ENCODE measurements at regions not wholly inside any gene's neighbourhood (a gene's known extent, or its start where the extent isn't known, plus 50 kb on each side); places are given as distances from the start of the nearest gene placed in this dataset.
A peak's percentile ranks its signal among the peaks of the same experiment; 100 is the strongest.

- no peaks in the 10 kb centered on the region for H3K27me3 ChIP-seq (ENCODE audit: control insufficient read depth, insufficient read depth, low read length)
- H3K4me3 ChIP-seq (ENCODE audit: low read depth, low read length): no peak overlapping the region
- DNase-seq (ENCODE audit: low read depth): no peak
- TF ChIP-seq CTCF (IDR thresholded peaks at IDR 0.05; ENCODE audit: insufficient read depth, low read length, poor library complexity, severe bottlenecking): no peak
- H3K36me3 ChIP-seq (ENCODE audit: control insufficient read depth, insufficient read depth, low read length): no peaks in the 10 kb centered on the region
Observed at GRCh38 chr12:61985830-61986229, 274.4 kb upstream of the USP15 start.

- Histone ChIP-seq H3K4me3 (ENCODE audit: low read depth, low read length) (no peak overlapping the region), H3K27me3 (ENCODE audit: control insufficient read depth, insufficient read depth, low read length) (no peaks in the 10 kb centered on the region), H3K36me3 (ENCODE audit: control insufficient read depth, insufficient read depth, low read length) (no peaks in the 10 kb centered on the region)
- TF ChIP-seq CTCF (IDR thresholded peaks at IDR 0.05; ENCODE audit: insufficient read depth, low read length, poor library complexity, severe bottlenecking): no peak
- no peak for DNase-seq (ENCODE audit: low read depth)
Observed at GRCh38 chr12:61987173-61987572, 273.0 kb upstream of the USP15 start.

GRCh38 chr12:61991661-61992060 is 268.5 kb upstream of the USP15 start:
- Histone ChIP-seq H3K27me3 (ENCODE audit: control insufficient read depth, insufficient read depth, low read length) (no peaks in the 10 kb centered on the region), H3K4me3 (ENCODE audit: low read depth, low read length) (no peak overlapping the region), H3K36me3 (ENCODE audit: control insufficient read depth, insufficient read depth, low read length) (no peaks in the 10 kb centered on the region)
- TF ChIP-seq CTCF (IDR thresholded peaks at IDR 0.05; ENCODE audit: insufficient read depth, low read length, poor library complexity, severe bottlenecking): no peak
- DNase-seq (ENCODE audit: low read depth): no peak

GRCh38 chr12:61993734-61994345 is 266.4 kb upstream of the USP15 start:
- DNase-seq (ENCODE audit: low read depth): no peak
- no peak overlapping the region for H3K4me3 ChIP-seq (ENCODE audit: low read depth, low read length)
- no peaks in the 10 kb centered on the region for H3K36me3 ChIP-seq (ENCODE audit: control insufficient read depth, insufficient read depth, low read length)
- TF ChIP-seq CTCF (IDR thresholded peaks at IDR 0.05; ENCODE audit: insufficient read depth, low read length, poor library complexity, severe bottlenecking): peak; percentile 66
- H3K27me3 ChIP-seq (ENCODE audit: control insufficient read depth, insufficient read depth, low read length): no peaks in the 10 kb centered on the region

DNA sequence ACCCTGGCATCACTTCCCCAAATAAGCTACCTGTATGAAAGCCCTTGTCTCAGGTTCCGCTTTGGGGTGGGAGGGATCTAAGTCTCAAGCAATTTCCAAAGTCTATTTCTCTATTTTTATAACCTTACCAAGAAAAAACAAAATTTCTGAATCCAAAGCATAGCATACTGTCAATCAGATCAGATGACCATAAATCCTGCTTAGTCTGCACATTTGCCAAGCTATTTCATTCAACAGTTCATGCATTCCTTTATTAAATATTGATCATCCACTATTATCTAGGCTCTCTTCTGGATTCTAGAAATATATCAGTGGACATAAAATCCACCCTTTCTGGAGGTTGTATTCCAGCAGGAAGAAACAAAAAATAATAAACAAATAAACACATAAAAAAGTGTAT is 263.5 kb upstream of the USP15 start:
- DNase-seq (ENCODE audit: low read depth): no peak
- Histone ChIP-seq H3K4me3 (ENCODE audit: low read depth, low read length) (no peak overlapping the region), H3K36me3 (ENCODE audit: control insufficient read depth, insufficient read depth, low read length) (no peaks in the 10 kb centered on the region), H3K27me3 (ENCODE audit: control insufficient read depth, insufficient read depth, low read length) (no peaks in the 10 kb centered on the region)
- no peak for TF ChIP-seq CTCF (IDR thresholded peaks at IDR 0.05; ENCODE audit: insufficient read depth, low read length, poor library complexity, severe bottlenecking)

DNA sequence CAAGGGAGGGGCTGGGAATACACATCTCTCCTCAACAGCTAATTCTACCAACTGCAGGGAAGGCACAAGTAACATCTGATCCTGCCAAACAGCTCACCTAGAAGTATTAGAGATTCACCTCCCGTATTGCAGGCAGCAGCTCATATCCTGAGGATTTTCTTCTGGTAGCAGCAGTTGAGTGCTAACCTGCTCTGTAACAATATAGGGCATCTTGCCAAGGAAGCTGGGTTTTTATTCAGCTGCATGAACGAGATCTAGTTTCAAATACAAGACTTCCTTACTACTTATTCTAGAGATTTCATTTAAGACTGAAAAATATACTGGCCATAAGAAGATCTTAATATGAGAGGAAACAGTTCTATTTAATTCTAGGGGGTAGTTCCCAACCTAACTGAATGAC is 261.4 kb upstream of the USP15 start:
- no peak overlapping the region for H3K4me3 ChIP-seq (ENCODE audit: low read depth, low read length)
- no peaks in the 10 kb centered on the region for H3K27me3 ChIP-seq (ENCODE audit: control insufficient read depth, insufficient read depth, low read length)
- DNase-seq (ENCODE audit: low read depth): no peak
- no peak for TF ChIP-seq CTCF (IDR thresholded peaks at IDR 0.05; ENCODE audit: insufficient read depth, low read length, poor library complexity, severe bottlenecking)
- no peaks in the 10 kb centered on the region for H3K36me3 ChIP-seq (ENCODE audit: control insufficient read depth, insufficient read depth, low read length)

Measured in kidney epithelial cell (primary cell).